ENCODE measurements at regions not wholly inside any gene's neighbourhood (a gene's known extent, or its start where the extent isn't known, plus 50 kb on each side); places are given as distances from the start of the nearest gene placed in this dataset.

- TF ChIP-seq, protein P1, sequence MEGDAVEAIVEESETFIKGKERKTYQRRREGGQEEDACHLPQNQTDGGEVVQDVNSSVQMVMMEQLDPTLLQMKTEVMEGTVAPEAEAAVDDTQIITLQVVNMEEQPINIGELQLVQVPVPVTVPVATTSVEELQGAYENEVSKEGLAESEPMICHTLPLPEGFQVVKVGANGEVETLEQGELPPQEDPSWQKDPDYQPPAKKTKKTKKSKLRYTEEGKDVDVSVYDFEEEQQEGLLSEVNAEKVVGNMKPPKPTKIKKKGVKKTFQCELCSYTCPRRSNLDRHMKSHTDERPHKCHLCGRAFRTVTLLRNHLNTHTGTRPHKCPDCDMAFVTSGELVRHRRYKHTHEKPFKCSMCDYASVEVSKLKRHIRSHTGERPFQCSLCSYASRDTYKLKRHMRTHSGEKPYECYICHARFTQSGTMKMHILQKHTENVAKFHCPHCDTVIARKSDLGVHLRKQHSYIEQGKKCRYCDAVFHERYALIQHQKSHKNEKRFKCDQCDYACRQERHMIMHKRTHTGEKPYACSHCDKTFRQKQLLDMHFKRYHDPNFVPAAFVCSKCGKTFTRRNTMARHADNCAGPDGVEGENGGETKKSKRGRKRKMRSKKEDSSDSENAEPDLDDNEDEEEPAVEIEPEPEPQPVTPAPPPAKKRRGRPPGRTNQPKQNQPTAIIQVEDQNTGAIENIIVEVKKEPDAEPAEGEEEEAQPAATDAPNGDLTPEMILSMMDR (IDR thresholded peaks at IDR 0.05) = no peak
- TF ChIP-seq POLR2A (IDR thresholded peaks at IDR 0.05) = no peak
- no peak for TF ChIP-seq POLR2AphosphoS5 (IDR thresholded peaks at IDR 0.05)
Measured at GRCh38 chr15:39173426-39173825, 407.5 kb upstream of the THBS1 start.
